GM21576 (cell line): ENCODE measurements at regions not wholly inside any gene's neighbourhood (a gene's known extent, or its start where the extent isn't known, plus 50 kb on each side); places are given as distances from the start of the nearest gene placed in this dataset.
"Not testable (repeated sequence)": the region's sequence is repeated elsewhere in the genome, so short reads cannot be mapped to it uniquely, and the experiment has no call there.

Source experiments
- ATAC-seq: cut with Tn5 transposase; IDR thresholded peaks from one replicate; pipeline ENCODE4 v1.9.1; 2021; ENCODE audit warnings: mild to moderate bottlenecking, moderate library complexity; ENCODE audit not compliant: unreplicated experiment

DNA sequence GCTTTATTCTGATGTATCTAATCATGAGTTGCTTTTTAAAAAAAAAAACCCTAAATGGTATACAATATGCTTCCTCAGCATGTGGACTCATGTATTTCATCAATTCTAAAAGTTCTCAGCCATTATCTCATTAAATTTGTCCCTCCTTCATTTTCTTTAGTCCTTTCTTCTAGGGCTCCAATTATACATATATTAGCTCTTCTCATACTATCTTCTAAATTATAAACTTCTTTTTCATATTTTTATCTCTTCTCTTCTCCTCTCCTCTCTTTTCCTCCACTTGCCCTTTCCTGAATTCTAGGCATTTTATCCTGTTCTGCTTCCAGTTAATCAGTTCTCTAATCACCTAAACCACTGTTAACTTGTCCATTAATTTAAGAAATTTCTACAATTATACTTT lies 55.0 kb upstream of the IL33 start:
- ATAC-seq = no peak

DNA sequence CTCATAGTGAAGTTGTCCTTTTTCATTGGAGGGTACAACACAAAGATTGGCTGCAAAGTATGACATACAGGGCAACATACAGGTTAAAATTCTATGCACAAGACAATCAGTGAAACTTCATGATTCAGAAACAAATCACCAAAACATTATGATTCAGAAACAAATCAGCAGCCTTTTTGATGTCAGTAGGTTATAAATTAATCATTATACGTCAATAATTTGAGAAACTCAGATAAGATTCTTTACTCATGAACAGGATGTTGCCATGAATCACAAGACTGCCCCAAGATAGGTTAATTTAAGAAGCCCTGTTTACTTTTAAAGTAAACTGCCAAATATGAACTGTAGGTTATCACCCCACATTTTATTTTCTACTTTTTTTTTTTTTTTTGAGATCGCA lies 62.2 kb upstream of the IL33 start:
- ATAC-seq = no peak

DNA sequence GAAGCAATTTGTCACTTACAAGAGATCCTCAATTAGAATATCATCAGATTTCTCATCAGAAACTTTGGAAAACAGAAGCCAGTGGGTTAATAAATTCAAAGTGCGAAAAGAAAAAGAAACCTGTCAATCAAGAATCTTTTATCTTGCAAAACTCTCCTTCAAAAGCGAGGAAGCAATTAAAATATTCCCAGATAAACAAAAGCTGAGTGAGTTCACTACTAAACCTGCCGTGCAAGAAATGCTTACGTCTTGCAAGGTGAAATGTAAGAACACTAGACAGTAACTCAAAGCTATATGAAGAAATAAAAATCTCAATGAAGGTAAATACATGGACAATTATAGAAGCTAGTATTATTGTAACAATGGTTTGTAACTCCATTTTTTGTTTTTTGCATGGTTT lies 62.8 kb upstream of the IL33 start:
- ATAC-seq = no peak

DNA sequence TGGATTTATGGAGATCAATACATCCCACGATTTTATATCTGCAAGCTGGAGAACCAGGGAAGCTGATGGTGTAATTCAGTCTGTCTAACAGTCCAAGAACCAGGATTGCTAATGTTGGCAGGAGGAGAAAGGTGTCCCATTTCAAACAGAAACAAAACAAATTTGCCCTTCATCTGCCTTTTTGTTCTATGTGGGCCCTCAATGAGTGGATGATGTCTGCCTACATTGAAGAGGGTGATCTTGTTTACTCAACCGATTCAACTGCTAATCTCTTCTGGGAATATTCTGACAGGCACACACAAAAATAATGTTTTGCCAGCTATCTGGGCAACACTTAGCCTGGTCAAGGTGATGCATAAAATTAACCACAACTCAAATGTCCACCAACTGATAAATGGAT lies 65.1 kb upstream of the IL33 start:
- no peak for ATAC-seq

DNA sequence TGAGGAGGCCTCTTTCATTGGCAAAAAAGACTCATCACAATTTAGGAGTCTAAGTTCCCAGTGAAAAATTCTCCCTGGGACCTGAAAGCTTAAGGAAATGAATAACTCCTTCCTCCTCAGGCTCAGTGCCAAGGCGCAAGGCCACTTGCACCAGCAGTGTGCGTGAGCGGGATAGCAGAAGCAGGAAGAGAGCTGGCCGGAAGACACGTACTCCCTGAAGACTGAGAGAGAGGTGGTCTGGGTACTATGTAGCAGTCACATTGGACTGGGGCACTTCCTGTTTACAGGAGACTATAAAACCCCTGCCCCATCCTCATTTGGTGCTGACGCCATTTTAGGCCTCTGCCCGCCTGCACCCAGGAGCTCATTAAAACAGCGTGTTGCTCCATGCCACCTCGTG lies 66.3 kb upstream of the IL33 start:
- ATAC-seq = no peak

DNA sequence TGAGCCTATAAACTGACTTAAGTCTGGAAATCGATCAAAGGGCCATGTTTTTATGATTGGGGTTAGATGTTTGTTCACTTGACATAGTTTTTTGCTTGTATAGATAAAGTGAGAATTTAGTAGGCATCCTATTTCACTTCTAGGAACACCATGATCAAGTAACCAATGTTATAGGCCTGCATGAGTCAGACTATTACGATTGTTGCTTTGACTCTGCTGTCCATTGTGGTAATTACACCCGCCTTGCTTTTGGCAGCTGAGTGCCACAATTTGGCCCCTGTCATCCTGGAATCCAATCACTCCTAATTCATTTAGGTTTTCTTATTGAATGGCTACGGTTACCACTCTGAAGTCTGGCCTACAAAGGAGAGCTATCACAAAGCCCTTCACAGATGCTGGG lies 67.8 kb upstream of the IL33 start:
- ATAC-seq = no peak

DNA sequence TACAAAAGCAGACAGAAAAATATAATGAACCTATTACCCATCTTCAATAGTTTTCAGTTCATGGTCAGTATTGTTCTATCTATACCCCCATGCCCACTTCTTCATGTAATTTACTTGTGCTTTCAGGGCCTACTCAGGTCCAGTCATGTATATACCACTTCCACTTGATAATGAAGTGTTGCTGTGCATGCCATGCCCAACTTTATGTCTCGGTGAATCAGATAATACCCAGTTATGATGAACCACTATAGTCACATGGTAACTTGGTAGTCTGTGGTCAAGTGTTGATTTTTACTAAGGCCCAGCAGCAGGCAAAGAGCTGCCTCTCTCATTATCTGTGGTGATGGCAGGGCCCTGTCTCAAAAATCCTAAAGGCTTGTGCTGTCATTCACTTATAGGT lies 70.7 kb upstream of the IL33 start:
- no peak for ATAC-seq

DNA sequence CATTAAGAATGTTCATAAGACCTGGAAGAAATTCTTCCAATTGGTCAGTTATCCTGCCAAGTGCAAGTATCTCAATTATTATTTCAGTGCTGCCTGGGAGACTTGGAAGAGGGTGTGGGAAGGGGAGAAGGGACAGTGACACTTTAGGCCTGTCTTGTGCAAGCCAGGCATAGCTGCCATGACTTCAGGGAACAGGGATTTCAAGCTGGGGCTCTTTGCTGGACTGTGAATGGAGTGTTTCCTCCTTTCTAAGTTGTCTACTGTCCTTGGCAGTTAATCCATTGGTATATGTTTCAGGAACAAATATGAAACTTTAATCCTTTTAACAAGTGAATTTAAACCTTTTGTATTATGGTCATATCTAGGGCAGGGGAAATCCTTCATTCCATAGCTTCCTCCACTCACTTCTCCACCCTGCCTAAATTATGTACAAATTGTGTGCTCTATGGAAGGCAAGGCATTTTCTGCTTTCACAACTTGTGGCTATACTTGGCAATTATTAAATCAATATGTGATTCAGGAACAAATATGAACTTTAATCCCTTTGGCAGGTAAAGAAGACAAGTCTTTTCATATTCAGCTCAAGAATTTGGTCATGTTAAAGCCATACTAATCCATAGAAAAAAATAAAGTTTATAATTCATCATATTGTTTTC lies 72.7 kb upstream of the IL33 start:
- ATAC-seq = no peak

DNA sequence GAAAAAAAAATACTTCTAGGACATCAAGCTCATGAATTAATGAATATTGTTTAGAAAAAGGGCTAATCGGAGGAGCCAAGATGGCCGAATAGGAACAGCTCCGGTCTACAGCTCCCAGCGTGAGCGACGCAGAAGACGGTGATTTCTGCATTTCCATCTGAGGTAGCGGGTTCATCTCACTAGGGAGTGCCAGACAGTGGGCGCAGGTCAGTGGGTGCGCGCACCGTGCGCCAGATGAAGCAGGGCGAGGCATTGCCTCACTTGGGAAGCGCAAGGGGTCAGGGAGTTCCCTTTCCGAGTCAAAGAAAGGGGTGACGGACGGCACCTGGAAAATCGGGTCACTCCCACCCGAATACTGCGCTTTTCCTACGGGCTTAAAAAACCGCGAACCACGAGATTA lies 79.8 kb upstream of the IL33 start:
- not testable (repeated sequence) for ATAC-seq

DNA sequence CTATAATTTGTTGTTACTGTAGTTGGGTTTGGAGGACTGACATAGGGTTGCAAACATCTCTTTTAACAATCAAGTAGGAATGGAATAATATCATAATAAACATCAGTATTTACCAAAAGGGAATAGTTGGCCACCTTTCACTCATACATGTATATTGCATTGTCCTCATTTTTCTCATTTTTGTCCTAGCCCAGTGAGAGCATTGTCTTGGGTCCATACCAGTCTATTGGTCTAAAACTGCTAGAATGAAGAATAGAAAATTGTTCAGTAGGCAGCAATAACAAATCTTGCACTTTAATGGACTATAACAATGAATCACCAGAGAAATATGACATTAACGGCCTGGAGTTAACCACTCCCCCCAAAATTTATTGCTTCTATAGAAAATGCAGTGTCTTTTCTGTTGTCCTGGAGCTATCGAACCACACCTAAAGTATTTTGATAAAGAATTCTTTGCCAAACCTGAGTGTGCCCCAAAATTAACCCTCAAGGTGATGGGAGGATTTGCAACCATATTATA lies 80.9 kb upstream of the IL33 start:
- no peak for ATAC-seq

DNA sequence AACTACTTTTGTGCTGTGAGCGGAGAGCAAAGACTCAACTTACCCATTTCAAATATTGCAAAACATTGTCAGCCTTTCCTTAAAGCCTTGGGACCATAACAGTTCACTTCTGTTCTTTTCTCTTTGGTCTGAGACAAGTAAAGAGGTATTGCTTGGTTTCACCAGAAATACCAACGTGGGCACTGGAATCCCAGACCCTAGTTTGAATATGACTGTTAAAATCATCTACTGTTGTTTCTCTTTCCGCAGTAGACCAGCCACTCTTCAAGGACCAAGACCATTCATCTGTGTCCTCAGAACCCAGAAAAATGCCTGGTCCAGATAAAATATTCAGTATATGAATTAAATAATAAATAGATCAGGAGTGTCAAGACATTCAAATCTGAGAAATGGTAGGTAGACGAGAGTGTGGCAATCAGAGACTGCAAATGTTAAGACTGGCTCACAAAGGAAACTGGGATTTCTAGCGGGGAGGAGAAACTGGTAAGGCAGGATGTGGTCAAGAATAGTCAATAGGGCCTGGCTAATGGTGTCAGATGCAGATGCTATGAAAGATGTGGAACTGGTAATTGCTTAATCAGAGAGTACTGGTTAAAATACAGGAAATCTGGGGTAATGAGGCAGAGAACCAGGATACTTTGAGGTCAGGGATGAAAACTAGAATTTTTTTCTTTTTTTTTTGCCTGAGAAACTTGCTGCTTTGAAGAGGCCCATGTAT lies 82.1 kb upstream of the IL33 start:
- peak; percentile 86 for ATAC-seq

DNA sequence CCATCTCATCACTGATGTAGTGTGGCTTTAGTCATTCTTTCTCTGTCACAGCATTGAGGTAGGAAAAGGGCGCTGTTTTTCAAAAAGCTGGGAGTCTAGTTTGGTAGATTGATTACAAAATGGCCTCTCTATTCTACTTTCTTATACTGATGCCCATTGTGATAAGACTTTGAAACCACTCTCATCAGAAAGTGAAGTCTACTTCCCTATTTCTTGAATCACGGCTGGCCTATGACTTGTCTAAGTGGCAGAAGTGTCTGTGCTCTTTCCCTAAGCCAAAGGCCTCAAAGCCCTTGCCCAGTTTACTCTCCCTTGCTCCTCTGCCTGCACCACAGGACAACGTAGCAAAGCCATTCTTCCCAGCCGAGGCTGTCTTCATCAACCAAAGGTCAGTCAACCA lies 83.0 kb upstream of the IL33 start:
- ATAC-seq = no peak

DNA sequence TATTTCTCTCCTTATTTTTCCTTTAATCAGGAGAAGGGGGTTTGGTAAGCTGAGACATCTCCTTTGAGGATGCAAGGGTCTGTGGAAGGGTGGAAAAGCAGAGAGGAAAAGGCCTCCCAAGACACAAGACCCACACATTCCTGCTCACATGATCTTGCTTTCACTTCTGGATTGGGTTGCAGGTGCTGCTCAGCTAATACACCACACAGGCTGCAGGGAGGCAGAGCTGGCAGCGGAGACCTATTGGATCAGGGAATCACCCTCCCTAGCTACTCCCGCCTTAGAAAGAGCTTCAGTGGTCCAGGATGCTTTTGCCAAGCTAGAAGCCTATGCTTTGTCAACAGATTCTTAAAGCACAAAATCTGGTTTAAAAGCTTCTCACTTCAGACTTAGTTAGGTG lies 87.6 kb upstream of the IL33 start:
- no peak for ATAC-seq

DNA sequence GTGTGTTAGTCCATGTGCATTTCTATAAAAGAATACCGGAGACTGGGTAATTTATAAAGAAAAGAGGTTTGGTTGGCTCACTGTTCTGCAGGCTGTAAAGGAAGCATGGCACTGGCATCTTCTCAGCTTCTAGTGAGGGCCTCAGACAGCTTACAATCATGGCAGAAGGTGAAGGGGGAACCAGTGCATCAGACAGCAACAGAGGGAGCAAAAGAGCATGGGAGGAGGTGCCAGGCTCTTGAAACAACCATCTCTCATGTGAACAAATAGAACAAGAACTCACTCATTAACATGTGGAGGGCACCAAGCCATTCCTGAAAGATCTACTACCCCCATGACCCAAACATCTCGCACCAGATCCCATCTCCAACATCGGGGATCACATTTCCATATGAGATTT lies 89.2 kb upstream of the IL33 start:
- no peak for ATAC-seq

DNA sequence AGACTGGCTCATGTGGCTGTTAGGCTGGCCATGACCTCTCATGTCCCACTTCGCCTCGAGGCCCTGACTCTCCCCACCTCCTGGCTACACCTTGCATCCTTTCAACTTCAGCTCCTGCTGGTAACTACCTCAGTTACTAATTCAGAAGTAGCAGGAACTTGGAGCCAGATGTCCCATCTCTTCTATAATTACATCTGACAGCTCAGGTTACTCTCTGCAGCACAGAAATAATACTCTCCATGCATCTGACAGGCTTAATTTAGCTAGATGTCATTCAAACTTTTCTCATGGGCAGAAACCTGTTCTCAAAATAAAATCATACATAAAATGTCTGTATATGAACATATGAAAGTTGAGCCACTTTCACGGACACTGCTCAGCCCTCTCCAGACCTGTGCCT lies 92.2 kb upstream of the IL33 start:
- no peak for ATAC-seq

DNA sequence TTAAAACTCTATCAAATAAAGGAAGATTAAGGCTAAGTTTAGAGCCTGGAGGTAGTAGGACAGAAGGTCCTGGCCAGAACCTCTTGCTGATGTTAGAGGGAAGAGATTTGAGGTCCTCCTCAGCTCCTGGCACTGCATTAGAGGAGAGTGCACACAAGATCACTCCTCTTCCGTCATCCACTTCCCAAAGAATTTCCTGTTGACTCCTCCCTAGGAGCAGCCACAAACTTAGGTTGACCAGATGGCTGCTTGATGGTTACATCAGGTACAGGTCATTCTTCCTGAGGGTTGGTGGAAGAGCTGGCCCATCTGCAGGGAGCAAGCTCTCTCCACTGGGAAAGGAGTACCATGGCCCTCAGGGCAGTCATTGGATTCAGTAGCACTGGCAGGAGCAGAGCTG lies 93.9 kb upstream of the IL33 start:
- ATAC-seq = no peak

DNA sequence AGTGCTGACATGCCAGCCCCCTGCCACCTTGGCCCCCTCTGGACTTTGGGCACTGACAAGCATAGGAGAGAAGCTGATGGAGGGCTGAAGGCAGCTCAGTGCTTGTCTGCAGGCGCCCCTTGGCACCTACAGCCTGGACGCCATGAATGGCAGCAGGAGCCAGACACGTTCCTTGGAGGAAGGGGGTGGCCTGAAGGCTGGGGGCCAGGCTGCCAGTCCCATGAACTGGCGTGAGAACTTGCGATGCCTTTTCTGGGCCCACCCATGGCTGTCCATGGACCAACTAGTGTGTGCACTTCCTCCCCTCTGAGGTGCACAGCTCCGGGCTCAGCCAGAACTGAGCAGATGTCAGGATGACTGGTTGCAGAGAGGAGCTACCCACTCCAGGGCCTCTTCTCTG lies 99.0 kb upstream of the RANBP6 start:
- no peak for ATAC-seq

DNA sequence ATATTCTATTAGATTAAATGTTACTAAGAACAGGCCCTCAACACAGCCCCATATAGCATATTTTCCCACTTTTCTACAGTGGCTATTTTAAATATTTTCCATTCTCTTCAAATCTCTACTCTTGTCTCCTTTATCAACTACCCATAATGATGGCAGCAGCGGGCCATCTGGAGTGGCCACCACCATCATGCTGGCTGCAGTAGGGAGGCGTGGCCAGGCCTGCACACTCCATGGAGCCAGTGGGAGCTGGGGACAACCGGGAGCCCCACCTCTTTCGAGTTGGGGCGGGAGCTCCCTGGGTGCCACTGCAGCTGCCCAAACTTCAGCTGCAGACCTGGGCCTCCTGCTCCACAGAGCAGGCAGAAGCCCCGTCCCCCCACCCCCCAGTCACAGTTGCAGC lies 98.4 kb upstream of the RANBP6 start:
- no peak for ATAC-seq

DNA sequence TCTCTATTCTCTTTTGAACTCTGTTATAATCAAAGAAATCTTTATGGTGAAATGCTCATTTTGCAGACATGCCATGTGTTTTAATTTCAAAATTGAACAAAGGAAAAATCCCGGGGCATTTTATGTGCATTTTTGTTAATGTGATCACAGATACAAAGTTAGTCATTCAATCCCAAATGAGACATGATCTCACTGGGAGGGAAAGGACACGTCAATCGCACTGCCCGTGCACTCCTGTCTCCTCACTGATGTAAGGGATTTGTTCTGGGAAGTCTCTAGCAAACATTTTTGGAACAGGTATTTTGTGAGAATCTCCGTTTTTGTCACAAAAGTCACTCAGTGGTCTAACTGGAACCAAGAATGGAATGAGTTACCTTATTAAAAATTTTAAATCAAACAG lies 97.9 kb upstream of the RANBP6 start:
- ATAC-seq = no peak

DNA sequence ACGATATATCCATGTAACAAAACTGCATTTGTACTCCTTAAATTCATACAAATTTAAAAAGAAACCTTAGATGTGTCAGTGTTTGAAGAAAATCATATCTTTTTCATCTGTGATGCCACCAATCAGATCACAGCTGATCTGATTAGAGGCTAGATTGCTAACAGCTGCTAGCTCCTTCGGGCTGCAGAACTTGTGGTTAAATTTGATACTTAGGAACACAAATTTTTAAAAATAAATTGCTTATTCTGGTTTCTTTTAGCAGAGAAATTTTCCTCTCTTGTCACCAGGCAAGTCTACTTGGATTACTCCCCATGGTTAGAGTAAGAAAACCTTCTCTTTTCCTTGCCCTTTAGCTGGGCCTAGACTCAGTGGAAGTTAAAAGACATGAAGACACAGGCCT lies 94.6 kb upstream of the RANBP6 start:
- ATAC-seq = no peak

DNA sequence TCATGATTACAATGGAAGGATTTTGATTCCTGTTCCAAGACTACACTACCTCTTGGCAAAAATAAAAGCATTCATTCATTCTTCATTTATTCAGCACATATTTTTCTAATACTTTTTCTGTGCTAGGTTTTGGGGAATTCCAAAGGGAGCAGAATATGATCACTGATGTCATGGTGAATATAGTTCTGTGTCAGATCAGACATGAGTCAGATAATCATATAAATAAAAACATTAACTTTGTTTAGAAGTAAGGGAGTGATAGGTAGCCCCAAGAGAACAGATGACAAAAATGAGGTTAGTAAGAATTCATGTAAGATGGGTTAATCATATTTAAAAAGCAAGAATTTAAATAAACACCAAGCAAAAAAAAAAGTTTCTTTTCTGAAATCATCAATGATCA lies 94.1 kb upstream of the RANBP6 start:
- ATAC-seq = no peak

DNA sequence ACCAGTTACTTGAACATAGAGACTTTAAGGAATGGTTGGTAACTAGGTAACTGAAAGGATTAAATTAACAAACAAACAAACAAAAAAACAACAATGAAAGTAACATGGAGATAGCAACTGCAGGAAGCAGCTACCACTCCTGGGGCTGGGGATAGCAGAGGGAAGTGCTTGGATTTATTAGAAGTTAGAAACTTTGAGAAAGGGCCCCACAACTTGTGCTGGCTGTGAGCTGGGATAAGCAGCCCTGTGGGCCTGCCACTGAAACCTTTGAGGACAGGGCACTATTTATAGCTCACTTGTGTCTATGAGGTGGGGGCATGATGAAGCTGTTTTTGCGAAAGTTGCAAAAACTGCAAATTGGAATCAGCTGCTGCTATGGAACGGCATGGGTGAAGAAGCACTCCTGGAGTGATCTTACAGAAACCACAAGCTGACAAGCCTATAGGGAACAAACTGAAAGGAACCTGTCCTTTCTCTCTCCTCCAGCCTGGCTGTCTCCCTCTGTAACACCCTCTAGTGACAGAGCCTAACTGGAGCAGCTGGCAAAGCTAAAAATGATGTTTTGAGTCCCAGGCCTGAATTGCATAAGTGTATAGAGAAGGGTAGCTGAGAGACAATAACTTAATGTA lies 91.4 kb upstream of the RANBP6 start:
- peak; percentile 62 for ATAC-seq
